K562 (cell line): ENCODE measurements at regions not wholly inside any gene's neighbourhood (a gene's known extent, or its start where the extent isn't known, plus 50 kb on each side); places are given as distances from the start of the nearest gene placed in this dataset.

Experiments used
- ATAC-seq: fragments of 200-7000 bp; cut with Tn5 transposase; 3 replicates; pipeline ENCODE4 v1.9.1; 2020; ENCODE audit warnings: moderate library complexity
- BruUV-seq: library from RNA; stranded (reverse); fragments of 400-500 nt; replicated peaks from 2 replicates; lab custom pipeline; 2021; lab: Mats Ljungman, UMichigan
- CTCF ChIA-PET: fragments of 300-600 bp; formaldehyde crosslinking; extraction: SDS; loops from one replicate; lab custom pipeline; 2021; ENCODE audit warnings: low intra/inter-chr PET ratio; lab: Yijun Ruan, JAX
- POLR2A ChIA-PET: fragments of 300-600, 350-650 bp; sonication (Branson Sonifier 250); formaldehyde crosslinking; extraction: SDS; loops from one replicate; lab custom pipeline; 2021; ENCODE audit warnings: antibody characterized with exemption, inconsistent platforms; lab: Yijun Ruan, JAX
- DNase-seq, 4 experiments: peaks; one replicate each; pipeline versions ENCODE4 v3.0.0 to v3.0.0-alpha.2; 2011 to 2018; ENCODE audit warnings: low spot score in 3 of 4, mixed read lengths in 3 of 4; ENCODE audit errors: extremely low read depth in 1 of 4
- FAIRE-seq: peaks from 2 replicates; lab custom pipeline; 2011; peaks lifted over from hg19 to GRCh38; lab: Jason Lieb, UNC
- H2AFZ ChIP-seq: 2 replicates; pipeline ENCODE4 v1.6.0; 2011; ENCODE audit warnings: low read depth, low read length, control low read depth, inconsistent platforms
- H3K27ac ChIP-seq: fragments of 200-600 bp; 3 replicates; pipeline ENCODE4 v1.8.0; 2011; ENCODE audit warnings: low read depth, mild to moderate bottlenecking, control low read depth, inconsistent platforms, low read length, moderate library complexity, mixed read lengths; ENCODE audit errors: extremely low read depth
- H3K27me3 ChIP-seq, 2 experiments: fragments of 300-600 bp in 1 of 2; 2 replicates in 1 of 2; 3 replicates in 1 of 2; pipeline versions ENCODE4 v1.6.0 to v1.8.0; 2011; ENCODE audit warnings: inconsistent platforms in 2 of 2, low read length in 2 of 2, mild to moderate bottlenecking in 1 of 2, mixed read lengths in 1 of 2, moderate library complexity in 1 of 2; ENCODE audit not compliant: control insufficient read depth in 2 of 2, insufficient read depth in 2 of 2
- H3K36me3 ChIP-seq: fragments of 300-600 bp; 3 replicates; pipeline ENCODE4 v1.8.0; 2011; ENCODE audit warnings: mild to moderate bottlenecking, low read length, inconsistent platforms; ENCODE audit not compliant: control insufficient read depth, insufficient read depth
- H3K4me1 ChIP-seq, 2 experiments: fragments of 200-600 bp in 1 of 2; replicated peaks in 1 of 2; 2 replicates in 1 of 2; 3 replicates in 1 of 2; pipeline versions ENCODE4 v1.5.1 to v1.8.0; 2011; ENCODE audit warnings: inconsistent platforms in 2 of 2, low read length in 2 of 2, mild to moderate bottlenecking in 1 of 2, mixed read lengths in 1 of 2, moderate library complexity in 1 of 2; ENCODE audit not compliant: control insufficient read depth in 2 of 2, insufficient read depth in 2 of 2
- H3K4me2 ChIP-seq: 2 replicates; pipeline ENCODE4 v1.6.1; 2011; ENCODE audit warnings: low read length, control low read depth, inconsistent platforms, mixed read lengths; ENCODE audit not compliant: insufficient read depth
- H3K4me3 ChIP-seq: fragments of 200-600 bp; sonication (generic), shearing (Covaris generic); 2 replicates; pipeline ENCODE4 v1.5.1; 2016; ENCODE audit warnings: control low read depth, inconsistent platforms
- H3K79me2 ChIP-seq: fragments of 200-600 bp; 3 replicates; pipeline ENCODE4 v1.8.0; 2011; ENCODE audit warnings: low read length, inconsistent platforms; ENCODE audit not compliant: control insufficient read depth, insufficient read depth
- H3K9ac ChIP-seq, 2 experiments: 2 replicates each; pipeline versions ENCODE4 v1.6.0 to v1.6.1; 2011; ENCODE audit warnings: low read depth in 2 of 2, low read length in 2 of 2, control low read depth in 1 of 2, inconsistent platforms in 1 of 2, mild to moderate bottlenecking in 1 of 2, mixed read lengths in 1 of 2; ENCODE audit not compliant: insufficient read depth in 1 of 2
- H3K9me1 ChIP-seq: one replicate; pipeline ENCODE4 v1.6.0; 2011; ENCODE audit warnings: inconsistent platforms, mild to moderate bottlenecking, low read length, moderate library complexity; ENCODE audit not compliant: control insufficient read depth, insufficient read depth
- H3K9me3 ChIP-seq: replicated peaks from 2 replicates; pipeline ENCODE4 v1.5.1; 2011; ENCODE audit warnings: low read depth, low read length, inconsistent platforms; ENCODE audit not compliant: control insufficient read depth, insufficient read depth
- H4K20me1 ChIP-seq: replicated peaks from 2 replicates; pipeline ENCODE4 v1.6.1; 2011; ENCODE audit warnings: low read length, inconsistent platforms, mixed read lengths; ENCODE audit not compliant: control insufficient read depth, insufficient read depth
- COPS2 ChIP-seq: fragments of 450-650 bp; conservative IDR thresholded peaks from 2 replicates; pipeline ENCODE4 v1.6.1; 2016; ENCODE audit warnings: mild to moderate bottlenecking, moderate library complexity
- HDAC3 ChIP-seq: fragments of 450-650 bp; IDR thresholded peaks from 2 replicates; pipeline ENCODE4 v1.6.1; 2018; ENCODE audit warnings: borderline replicate concordance, mild to moderate bottlenecking, moderate library complexity; ENCODE audit not compliant: partially characterized antibody
- MEF2A ChIP-seq: IDR thresholded peaks from 2 replicates; pipeline ENCODE4 v1.6.1; 2011; ENCODE audit warnings: low read depth, mild to moderate bottlenecking, low read length, moderate library complexity; ENCODE audit not compliant: control insufficient read depth
- POLR2G ChIP-seq: fragments of 200-400 bp; formaldehyde crosslinking; IDR thresholded peaks from 2 replicates; pipeline ENCODE4 v1.6.1; 2017; ENCODE audit warnings: low read depth, mild to moderate bottlenecking, antibody characterized with exemption, low read length, moderate library complexity
- RBM15 ChIP-seq: fragments of 200-400 bp; formaldehyde crosslinking; IDR thresholded peaks from 2 replicates; pipeline ENCODE4 v1.6.1; 2018; ENCODE audit warnings: mild to moderate bottlenecking, low read length, moderate library complexity; ENCODE audit not compliant: insufficient read depth
- RBM17 ChIP-seq: fragments of 200-400 bp; formaldehyde crosslinking; IDR thresholded peaks from 2 replicates; pipeline ENCODE4 v1.6.1; 2017; ENCODE audit warnings: low read depth, mild to moderate bottlenecking, low read length, borderline replicate concordance
- REST ChIP-seq, 2 experiments: fragments of 450-650 bp; formaldehyde crosslinking in 1 of 2; IDR thresholded peaks; 2 replicates each; pipeline versions ENCODE4 v1.4.0 to v1.6.1; 2014 to 2020; ENCODE audit warnings: mild to moderate bottlenecking in 2 of 2, borderline replicate concordance in 1 of 2, low read depth in 1 of 2
- SMAD2 ChIP-seq: fragments of 150-350 bp; IDR thresholded peaks from 2 replicates; pipeline ENCODE4 v1.6.1; 2014; ENCODE audit warnings: low read depth, mild to moderate bottlenecking, low read length
- TCFL5 ChIP-seq: fragments of 250-450 bp; sonication (Bioruptor Pico); conservative IDR thresholded peaks from 2 replicates; pipeline ENCODE4 v1.6.1; 2021; ENCODE audit warnings: mild to moderate bottlenecking, moderate library complexity, matching md5 sums
- WGBS: fragments of 100-300 bp; shearing (Covaris generic); methylation state at CpG from one replicate; pipeline ENCODE4 v1.1.6; 2016; ENCODE audit warnings: low coverage, mixed read lengths; ENCODE audit not compliant: insufficient coverage; ENCODE audit errors: missing lambda C conversion rate; 5-methylcytosine and 5-hydroxymethylcytosine counted together
- in situ Hi-C: fragments of 300-500 bp; cut with MboI; formaldehyde crosslinking; loops from 4 replicates; pipeline ENCODE4 v1.15.0; 2018; ENCODE audit warnings: inconsistent platforms, mixed read lengths
- intact Hi-C: fragments of 100-400 bp; cut with micrococcal nuclease; formaldehyde crosslinking; loops from 2 replicates; pipeline ENCODE4 v1.14.2; 2022
- TF ChIP-seq, protein P1 (sequence below), 2 experiments: fragments of 450-650 bp in 1 of 2; sonication (generic) in 1 of 2; formaldehyde crosslinking in 1 of 2; IDR thresholded peaks in 1 of 2; conservative IDR thresholded peaks in 1 of 2; 2 replicates each; pipeline versions ENCODE4 v1.6.1 to v1.8.1; 2016 to 2023; ENCODE audit warnings: mild to moderate bottlenecking in 2 of 2, moderate library complexity in 2 of 2, inconsistent platforms in 1 of 2, missing genetic modification reagents in 1 of 2
- TF ChIP-seq, protein P2 (sequence below): sonication (generic); formaldehyde crosslinking; IDR thresholded peaks from 2 replicates; pipeline ENCODE4 v1.8.1; 2023; ENCODE audit warnings: mild to moderate bottlenecking, missing genetic modification reagents

- H3K4me2 ChIP-seq = no peak overlapping the region
- no peak overlapping the region for H3K4me3 ChIP-seq
- H3K9ac ChIP-seq = no peak overlapping the region
- H3K9me1 ChIP-seq = no peaks in the 10 kb centered on the region
- H3K27ac ChIP-seq = no peak overlapping the region
- H3K27me3 ChIP-seq = no peaks in the 10 kb centered on the region
- ChIA-PET CTCF (no interaction called here), POLR2A (no interaction called here)
- H3K79me2 ChIP-seq = no peaks in the 10 kb centered on the region
- WGBS = 0% methylated on average over 1 of the region's 1 CpG
- H4K20me1 ChIP-seq = no peaks in the 10 kb centered on the region
- no peak overlapping the region for H2AFZ ChIP-seq
- no peaks in the 10 kb centered on the region for H3K36me3 ChIP-seq
- FAIRE-seq (no peak), ATAC-seq (no peak), DNase-seq (no peak)
- no TSS peak for BruUV-seq
- H3K4me1 ChIP-seq = no peaks in the 10 kb centered on the region
- intact Hi-C loops (no loop called here), in situ Hi-C loops (no loop called here)
- no peaks in the 10 kb centered on the region for H3K9me3 ChIP-seq
- TF ChIP-seq REST (IDR thresholded peaks at IDR 0.05; ENCODE audit: borderline replicate concordance) (no peak), REST (CRISPR knock-in tag; IDR thresholded peaks at IDR 0.05; ENCODE audit: low read depth) (no peak), HDAC3 (no peak), RBM15 (no peak), COPS2 (no peak), POLR2G (no peak), SMAD2 (no peak), TCFL5 (CRISPR knock-in tag) (no peak), MEF2A (no peak), RBM17 (no peak)
- TF ChIP-seq, protein P1, sequence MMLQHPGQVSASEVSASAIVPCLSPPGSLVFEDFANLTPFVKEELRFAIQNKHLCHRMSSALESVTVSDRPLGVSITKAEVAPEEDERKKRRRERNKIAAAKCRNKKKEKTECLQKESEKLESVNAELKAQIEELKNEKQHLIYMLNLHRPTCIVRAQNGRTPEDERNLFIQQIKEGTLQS (IDR thresholded peaks at IDR 0.05) = no peak
- TF ChIP-seq, protein P1 (CRISPR knock-in tag; conservative IDR thresholded peaks at IDR 0.05) = no peak
- TF ChIP-seq, protein P2, sequence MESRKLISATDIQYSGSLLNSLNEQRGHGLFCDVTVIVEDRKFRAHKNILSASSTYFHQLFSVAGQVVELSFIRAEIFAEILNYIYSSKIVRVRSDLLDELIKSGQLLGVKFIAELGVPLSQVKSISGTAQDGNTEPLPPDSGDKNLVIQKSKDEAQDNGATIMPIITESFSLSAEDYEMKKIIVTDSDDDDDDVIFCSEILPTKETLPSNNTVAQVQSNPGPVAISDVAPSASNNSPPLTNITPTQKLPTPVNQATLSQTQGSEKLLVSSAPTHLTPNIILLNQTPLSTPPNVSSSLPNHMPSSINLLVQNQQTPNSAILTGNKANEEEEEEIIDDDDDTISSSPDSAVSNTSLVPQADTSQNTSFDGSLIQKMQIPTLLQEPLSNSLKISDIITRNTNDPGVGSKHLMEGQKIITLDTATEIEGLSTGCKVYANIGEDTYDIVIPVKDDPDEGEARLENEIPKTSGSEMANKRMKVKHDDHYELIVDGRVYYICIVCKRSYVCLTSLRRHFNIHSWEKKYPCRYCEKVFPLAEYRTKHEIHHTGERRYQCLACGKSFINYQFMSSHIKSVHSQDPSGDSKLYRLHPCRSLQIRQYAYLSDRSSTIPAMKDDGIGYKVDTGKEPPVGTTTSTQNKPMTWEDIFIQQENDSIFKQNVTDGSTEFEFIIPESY (CRISPR knock-in tag) = no peak
Observed at GRCh38 chr4:189510601-189511000, 430.1 kb upstream of the FRG1 start.
